ENCODE measurements at regions not wholly inside any gene's neighbourhood (a gene's known extent, or its start where the extent isn't known, plus 50 kb on each side); places are given as distances from the start of the nearest gene placed in this dataset.

- H3K4me3 ChIP-seq (ENCODE audit: low read depth, low read length), result no peak overlapping the region
- no peak for DNase-seq (ENCODE audit: low read depth)
- TF ChIP-seq CTCF (conservative IDR thresholded peaks at IDR 0.05; ENCODE audit: low read depth, low read length), result no peak
These were observed 1366.3 kb downstream of the STIM2 start for GRCh38 chr4:28226962-28227361.

DNA sequence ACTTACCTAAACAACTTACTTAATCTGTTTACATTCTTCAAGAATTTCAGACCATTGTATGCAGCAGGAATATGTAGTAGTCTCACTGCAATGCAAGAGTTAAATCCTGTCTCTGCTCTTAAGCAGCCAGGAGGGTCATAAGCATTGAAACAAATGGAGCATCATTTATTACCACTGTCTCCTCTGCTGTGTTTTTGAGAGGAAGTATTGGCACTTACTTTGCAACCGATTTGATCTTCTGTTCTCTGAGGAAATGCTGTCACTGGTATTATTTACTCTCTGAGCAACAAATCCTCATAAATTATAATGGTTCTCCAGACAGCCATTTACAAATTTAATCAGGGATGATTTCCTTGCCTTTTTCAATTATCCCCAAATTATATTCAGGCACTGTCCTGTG lies 1367.1 kb downstream of the STIM2 start:
- no peak overlapping the region for H3K4me3 ChIP-seq (ENCODE audit: low read depth, low read length)
- DNase-seq (ENCODE audit: low read depth), result no peak
- no peak for TF ChIP-seq CTCF (conservative IDR thresholded peaks at IDR 0.05; ENCODE audit: low read depth, low read length)

DNA sequence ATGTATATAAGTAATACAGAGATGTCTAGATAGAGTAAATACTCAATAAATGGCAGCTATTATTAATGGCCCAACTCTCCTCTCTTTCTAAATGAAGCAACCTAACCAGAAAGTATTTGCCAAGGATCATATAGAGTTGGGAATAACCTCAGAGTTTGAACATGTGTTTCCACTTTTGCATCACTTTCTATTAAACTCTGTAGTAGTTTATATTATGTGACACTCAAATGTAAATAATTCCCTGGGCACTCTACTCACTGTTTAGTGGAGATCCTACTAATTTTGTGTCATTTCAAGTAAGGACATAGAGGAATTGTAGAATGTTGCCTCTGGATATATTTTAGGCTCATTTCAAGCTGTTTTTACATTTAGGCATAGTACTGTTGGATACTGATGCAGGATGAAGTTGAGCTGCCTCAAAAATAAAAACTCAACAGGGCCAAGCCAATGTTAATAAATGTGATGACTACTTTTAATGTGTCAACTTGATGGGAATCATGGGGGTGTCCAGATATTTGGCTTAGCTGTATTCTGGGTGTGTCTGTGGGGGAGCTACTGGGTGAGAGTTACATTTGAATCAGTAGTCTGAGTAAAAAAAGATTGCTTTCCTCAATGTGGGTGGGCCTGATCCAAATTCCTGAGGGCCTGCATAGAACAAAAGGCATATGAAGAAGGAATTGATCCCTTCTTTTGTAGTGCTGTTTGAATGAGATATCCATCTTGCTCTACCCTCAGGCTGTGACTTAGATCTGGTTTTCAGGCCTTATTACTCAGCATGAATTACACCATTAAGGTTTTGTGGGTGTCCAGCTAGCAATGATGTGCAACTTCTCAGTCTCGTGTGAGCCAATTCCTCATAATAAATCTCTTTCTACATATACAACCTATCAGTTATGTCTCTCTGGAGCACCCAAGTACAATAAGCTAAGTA lies 1368.2 kb downstream of the STIM2 start:
- H3K4me3 ChIP-seq (ENCODE audit: low read depth, low read length), result no peak overlapping the region
- no peak for TF ChIP-seq CTCF (conservative IDR thresholded peaks at IDR 0.05; ENCODE audit: low read depth, low read length)
- DNase-seq (ENCODE audit: low read depth), result peak; percentile 42

DNA sequence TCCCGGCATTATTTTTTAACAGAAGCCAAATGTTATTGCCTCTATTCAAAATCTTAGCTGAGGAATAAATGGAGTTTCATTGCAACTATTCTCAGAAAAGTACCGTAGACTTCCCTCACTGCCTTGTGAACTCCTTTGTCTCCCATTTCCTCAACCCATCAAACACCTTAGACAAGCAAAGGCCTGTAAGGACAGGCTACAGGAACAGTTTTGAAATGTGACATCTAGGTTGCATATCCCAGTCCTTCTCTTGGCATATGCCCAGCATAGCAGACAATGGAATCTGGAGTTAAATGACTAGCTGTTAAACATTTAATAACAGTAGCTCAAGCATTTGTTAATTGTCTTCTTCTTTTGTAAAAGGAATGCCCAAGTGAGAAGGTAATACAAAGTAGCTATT lies 1371.7 kb downstream of the STIM2 start:
- no peak for TF ChIP-seq CTCF (conservative IDR thresholded peaks at IDR 0.05; ENCODE audit: low read depth, low read length)
- no peak for DNase-seq (ENCODE audit: low read depth)
- no peak overlapping the region for H3K4me3 ChIP-seq (ENCODE audit: low read depth, low read length)

DNA sequence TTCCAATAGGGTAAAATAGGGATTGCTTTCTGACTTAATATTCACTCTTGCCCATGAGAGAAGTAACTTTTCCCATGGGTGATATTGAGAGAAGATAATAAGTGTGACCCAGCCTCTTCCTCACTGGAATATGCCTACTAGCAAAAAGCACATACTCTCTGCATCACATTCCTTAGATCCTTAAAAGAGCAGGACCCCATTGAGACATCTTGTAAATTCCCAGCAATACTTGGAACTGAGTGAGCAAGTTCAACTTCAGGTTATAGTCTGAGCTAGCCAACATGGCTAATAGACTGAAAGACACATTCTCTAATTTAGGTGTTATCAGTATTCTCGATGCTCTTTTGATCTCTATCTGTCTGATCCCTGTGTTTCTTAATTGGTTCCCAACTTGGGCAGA lies 1372.3 kb downstream of the STIM2 start:
- H3K4me3 ChIP-seq (ENCODE audit: low read depth, low read length), result no peak overlapping the region
- DNase-seq (ENCODE audit: low read depth), result no peak
- no peak for TF ChIP-seq CTCF (conservative IDR thresholded peaks at IDR 0.05; ENCODE audit: low read depth, low read length)

GRCh38 chr4:28233724-28234123 lies 1373.1 kb downstream of the STIM2 start:
- DNase-seq (ENCODE audit: low read depth), result no peak
- TF ChIP-seq CTCF (conservative IDR thresholded peaks at IDR 0.05; ENCODE audit: low read depth, low read length), result no peak
- H3K4me3 ChIP-seq (ENCODE audit: low read depth, low read length), result no peak overlapping the region

GRCh38 chr4:28238876-28239275 lies 1378.2 kb downstream of the STIM2 start:
- H3K4me3 ChIP-seq (ENCODE audit: low read depth, low read length), result no peak overlapping the region
- no peak for TF ChIP-seq CTCF (conservative IDR thresholded peaks at IDR 0.05; ENCODE audit: low read depth, low read length)
- peak; percentile 28 for DNase-seq (ENCODE audit: low read depth)
